BLaER1 treated with 17β-estradiol and CSF1 and Interleukin-3, amounts not matched to agents 10 nM and 100 nM (cell line): ENCODE measurements at regions not wholly inside any gene's neighbourhood (a gene's known extent, or its start where the extent isn't known, plus 50 kb on each side); places are given as distances from the start of the nearest gene placed in this dataset.
A peak's percentile ranks its signal among the peaks of the same experiment; 100 is the strongest.

Experiments
- H3K27ac ChIP-seq, 11 experiments: shearing (Covaris generic); formaldehyde crosslinking; 2 replicates each; pipeline ENCODE4 v1.8.1; 2022
- H3K27me3 ChIP-seq, 11 experiments: shearing (Covaris generic); formaldehyde crosslinking; 2 replicates each; pipeline ENCODE4 v1.8.1; 2022
- H3K36me3 ChIP-seq, 11 experiments: shearing (Covaris generic); formaldehyde crosslinking; 2 replicates each; pipeline ENCODE4 v1.8.1; 2022
- H3K4me1 ChIP-seq, 10 experiments: shearing (Covaris generic); formaldehyde crosslinking; 2 replicates each; pipeline ENCODE4 v1.8.1; 2022
- H3K4me2 ChIP-seq, 11 experiments: shearing (Covaris generic); formaldehyde crosslinking; 2 replicates each; pipeline ENCODE4 v1.8.1; 2022
- H3K4me3 ChIP-seq, 10 experiments: shearing (Covaris generic); formaldehyde crosslinking; 2 replicates each; pipeline ENCODE4 v1.8.1; 2022
- H3K9ac ChIP-seq, 11 experiments: shearing (Covaris generic); formaldehyde crosslinking; 2 replicates each; pipeline ENCODE4 v1.8.1; 2022
- H3K9me3 ChIP-seq, 11 experiments: shearing (Covaris generic); formaldehyde crosslinking; replicated peaks in 1 of 11; 2 replicates each; pipeline ENCODE4 v1.8.1; 2022
- H4K20me1 ChIP-seq, 11 experiments: shearing (Covaris generic); formaldehyde crosslinking; 2 replicates each; pipeline ENCODE4 v1.8.1; 2022
- Cebpa-rat ChIP-seq, 11 experiments: shearing (Covaris generic); IDR thresholded peaks; 2 replicates each; pipeline ENCODE4 v1.8.1; 2022

GRCh38 chr14:104322531-104323366 is 184.4 kb downstream of the KIF26A start:
- Histone ChIP-seq H3K27ac (peak overlapping the region in 3 of 11 experiments; percentile 15 to 41 (median 30); a peak in 3 of 22 replicates), H3K27me3 (peaks cover 0 to 19% (median 5%) of the 10 kb centered on the region in 11 experiments; a peak in 10 of 22 replicates), H3K9me3 (0 out of 22 replicates have a peak, but pooled peaks cover 0 to 2% (median 0%) of the 10 kb centered on the region in 11 experiments), H4K20me1 (peaks cover 0 to 21% (median 0%) of the 10 kb centered on the region in 11 experiments; a peak in 2 of 22 replicates), H3K36me3 (no peaks in the 10 kb centered on the region), H3K4me2 (peak overlapping the region in 10 of 11 experiments; percentile 21 to 88 (median 78); a peak in 20 of 22 replicates), H3K4me3 (no peak overlapping the region), H3K9ac (no peak overlapping the region), H3K4me1 (peaks cover 8 to 81% (median 66%) of the 10 kb centered on the region in 10 experiments)
- no peak for TF ChIP-seq Cebpa-rat (IDR thresholded peaks at IDR 0.05)

GRCh38 chr14:104323551-104324175 is 185.3 kb downstream of the KIF26A start:
- Histone ChIP-seq H3K9me3 (peaks cover 3 to 11% (median 5%) of the 10 kb centered on the region in 11 experiments; a peak in 21 of 22 replicates), H3K9ac (no peak overlapping the region), H3K4me3 (no peak overlapping the region), H4K20me1 (peaks cover 0 to 14% (median 0%) of the 10 kb centered on the region in 11 experiments; a peak in 2 of 22 replicates), H3K27ac (no peak overlapping the region), H3K27me3 (peaks cover 0 to 19% (median 5%) of the 10 kb centered on the region in 11 experiments; a peak in 10 of 22 replicates), H3K36me3 (no peaks in the 10 kb centered on the region; a peak in 1 of 22 replicates), H3K4me1 (peaks cover 8 to 76% (median 61%) of the 10 kb centered on the region in 10 experiments), H3K4me2 (peak overlapping the region in 6 of 11 experiments; percentile 58 to 88 (median 82); a peak in 11 of 22 replicates)
- no peak for TF ChIP-seq Cebpa-rat (IDR thresholded peaks at IDR 0.05)

DNA sequence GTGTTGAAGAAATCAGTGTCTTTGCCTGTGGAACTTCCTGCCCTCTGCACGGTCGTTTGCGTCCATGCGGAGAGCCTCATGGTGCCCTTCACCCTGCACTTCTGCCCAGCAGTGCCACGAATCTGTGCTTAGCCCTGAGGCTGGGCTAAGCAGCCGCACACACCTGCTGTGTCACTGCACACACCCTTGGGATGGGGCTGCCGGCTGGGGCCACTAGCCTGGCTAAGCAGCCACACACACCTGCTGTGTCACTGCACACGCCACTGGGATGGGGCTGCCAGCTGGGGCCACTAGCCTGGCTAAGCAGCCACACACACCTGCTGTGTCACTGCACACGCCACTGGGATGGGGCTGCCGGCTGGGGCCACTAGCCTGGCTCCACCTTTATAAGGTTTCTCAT is 188.5 kb downstream of the KIF26A start:
- H3K36me3 ChIP-seq = peaks cover 0 to 8% (median 0%) of the 10 kb centered on the region in 11 experiments; a peak in 3 of 22 replicates
- peaks cover 34 to 43% (median 36%) of the 10 kb centered on the region in 11 experiments for H3K9me3 ChIP-seq
- no peak overlapping the region for H3K9ac ChIP-seq
- no peaks in the 10 kb centered on the region for H4K20me1 ChIP-seq
- peaks cover 0 to 9% (median 0%) of the 10 kb centered on the region in 11 experiments; a peak in 4 of 22 replicates for H3K27me3 ChIP-seq
- no peak overlapping the region for H3K4me3 ChIP-seq
- peaks cover 8 to 65% (median 59%) of the 10 kb centered on the region in 10 experiments for H3K4me1 ChIP-seq
- H3K27ac ChIP-seq = 0 out of 22 replicates have a peak overlapping the region, but pooled peaks of 2 of the 11 experiments have one; percentile 11 to 27
- peak overlapping the region in 9 of 11 experiments; percentile 5 to 77 (median 56); a peak in 16 of 22 replicates for H3K4me2 ChIP-seq
- TF ChIP-seq Cebpa-rat (IDR thresholded peaks at IDR 0.05) = no peak

GRCh38 chr14:104328607-104329006 is 190.2 kb downstream of the KIF26A start:
- Histone ChIP-seq H3K36me3 (peaks cover 0 to 8% (median 0%) of the 10 kb centered on the region in 11 experiments; a peak in 3 of 22 replicates), H3K27ac (no peak overlapping the region), H3K9ac (no peak overlapping the region), H3K4me3 (no peak overlapping the region), H3K4me1 (peaks cover 20 to 65% (median 59%) of the 10 kb centered on the region in 10 experiments), H3K9me3 (peaks cover 35 to 47% (median 39%) of the 10 kb centered on the region in 11 experiments), H3K4me2 (no peak overlapping the region), H3K27me3 (peaks cover 0 to 5% (median 0%) of the 10 kb centered on the region in 11 experiments; a peak in 2 of 22 replicates), H4K20me1 (no peaks in the 10 kb centered on the region)
- no peak for TF ChIP-seq Cebpa-rat (IDR thresholded peaks at IDR 0.05)

DNA sequence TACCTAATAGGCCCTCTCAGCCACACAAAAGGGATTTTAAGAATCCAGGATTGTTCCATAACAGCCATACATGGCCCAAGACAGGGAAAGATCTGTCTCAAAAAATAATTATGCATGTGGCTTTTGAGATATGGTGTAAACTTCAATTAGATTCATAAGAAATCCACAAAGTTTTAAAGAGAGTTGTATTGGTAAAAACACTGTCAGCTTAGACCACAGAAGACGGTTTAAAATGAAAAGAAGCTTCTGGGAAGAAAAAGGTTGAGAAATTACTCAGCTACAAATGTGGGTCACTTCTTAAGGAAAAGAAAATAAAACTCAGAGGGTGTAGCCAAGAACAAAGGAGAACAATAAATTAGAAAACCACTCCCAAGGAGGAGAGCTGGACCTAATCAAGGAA is 191.4 kb downstream of the KIF26A start:
- H3K4me2 ChIP-seq = peak overlapping the region in 7 of 11 experiments; percentile 80 to 93 (median 87); a peak in 6 of 22 replicates
- H3K9me3 ChIP-seq = peaks cover 35 to 47% (median 39%) of the 10 kb centered on the region in 11 experiments
- H3K27ac ChIP-seq = peak overlapping the region in 7 of 11 experiments; percentile 41 to 84 (median 67); a peak in 10 of 22 replicates
- H3K4me1 ChIP-seq = peaks cover 25 to 75% (median 69%) of the 10 kb centered on the region in 10 experiments
- H3K36me3 ChIP-seq = peaks cover 0 to 8% (median 0%) of the 10 kb centered on the region in 11 experiments; a peak in 3 of 22 replicates
- peak overlapping the region in 5 of 10 experiments; percentile 0 to 33 (median 7); a peak in 5 of 20 replicates for H3K4me3 ChIP-seq
- H4K20me1 ChIP-seq = no peaks in the 10 kb centered on the region
- peaks cover 0 to 11% (median 0%) of the 10 kb centered on the region in 11 experiments; a peak in 3 of 22 replicates for H3K27me3 ChIP-seq
- TF ChIP-seq Cebpa-rat (IDR thresholded peaks at IDR 0.05) = no peak
- H3K9ac ChIP-seq = no peak overlapping the region

DNA sequence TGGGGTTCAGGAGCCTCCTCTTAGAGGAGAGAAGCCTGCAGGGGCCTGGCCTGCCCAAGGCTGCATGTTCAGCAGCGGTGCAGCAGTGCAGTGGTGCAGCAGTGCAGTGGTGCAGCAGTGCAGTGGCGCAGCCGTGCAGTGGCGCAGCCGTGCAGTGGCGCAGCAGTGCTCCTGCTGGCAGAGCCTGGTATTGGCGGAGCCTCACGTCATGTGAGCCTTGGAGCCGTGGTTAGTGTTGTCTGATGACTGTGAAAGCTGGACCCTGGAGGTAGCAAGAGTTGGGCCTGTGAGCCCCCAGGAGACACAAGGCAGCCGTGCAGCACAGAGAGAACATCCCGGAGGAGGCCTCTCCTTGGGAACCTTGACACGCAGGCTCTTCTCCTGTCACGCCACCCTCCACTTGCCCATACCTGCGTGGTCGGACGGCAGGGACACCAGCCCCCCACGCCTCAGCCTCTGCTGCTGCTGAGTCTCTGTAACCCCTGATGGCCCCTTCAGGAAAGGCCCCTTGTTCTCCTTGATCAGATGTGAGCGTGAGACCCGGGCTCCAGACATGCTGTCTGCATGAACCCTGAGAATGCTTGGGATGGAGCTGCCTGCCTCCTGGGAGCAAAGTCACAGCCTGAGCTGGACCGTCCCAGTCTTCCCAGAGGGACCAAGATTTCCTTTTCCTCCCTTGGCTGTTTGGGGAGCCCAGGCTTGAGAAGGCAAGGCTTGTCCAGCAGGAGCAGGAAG is 193.7 kb downstream of the KIF26A start:
- no peak for TF ChIP-seq Cebpa-rat (IDR thresholded peaks at IDR 0.05)
- H3K4me3 ChIP-seq = peak overlapping the region in 5 of 10 experiments; percentile 4 to 37 (median 26); a peak in 3 of 20 replicates

DNA sequence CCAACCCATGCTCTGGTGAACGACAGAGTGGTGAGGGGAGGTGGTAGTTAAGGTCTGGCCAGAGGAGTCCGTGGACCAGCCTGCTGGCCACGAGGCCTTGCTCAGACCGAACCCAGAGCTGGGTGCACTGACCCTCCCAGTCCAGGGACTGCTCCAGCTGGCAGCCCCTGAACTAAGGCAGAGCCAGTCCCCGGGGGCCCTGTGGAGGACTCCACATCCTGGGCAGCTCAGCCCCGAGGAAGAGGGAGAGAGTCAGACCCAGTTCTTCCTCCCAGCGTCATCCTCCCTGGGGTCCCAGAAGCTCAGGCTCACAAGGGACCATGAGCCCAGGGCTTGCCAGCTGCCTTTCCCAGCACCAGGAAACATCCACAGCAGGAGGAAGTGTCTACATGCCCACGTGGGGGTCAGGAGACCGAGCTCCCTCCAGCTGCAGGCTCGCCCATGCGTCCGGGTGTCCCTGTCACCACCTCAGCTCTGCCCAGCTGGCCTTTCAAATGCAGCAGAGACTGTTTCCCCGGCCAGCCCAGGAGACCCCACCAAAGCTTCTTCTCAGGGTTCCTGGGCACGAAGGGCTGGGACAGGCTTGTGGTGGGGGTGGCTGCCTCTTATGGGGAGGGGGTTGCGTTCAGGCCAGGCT is 194.4 kb downstream of the KIF26A start:
- peak overlapping the region in 10 of 11 experiments; percentile 1 to 70 (median 54); a peak in 15 of 22 replicates for H3K9ac ChIP-seq
- no peak for TF ChIP-seq Cebpa-rat (IDR thresholded peaks at IDR 0.05)
- peak overlapping the region in 3 of 10 experiments; percentile 26 to 37 (median 29); a peak in 4 of 20 replicates for H3K4me3 ChIP-seq
- peaks cover 0 to 8% (median 0%) of the 10 kb centered on the region in 11 experiments; a peak in 3 of 22 replicates for H3K36me3 ChIP-seq
- peaks cover 25 to 71% (median 65%) of the 10 kb centered on the region in 10 experiments for H3K4me1 ChIP-seq
- H4K20me1 ChIP-seq = no peaks in the 10 kb centered on the region
- peaks cover 41 to 50% (median 45%) of the 10 kb centered on the region in 11 experiments for H3K9me3 ChIP-seq
- peaks cover 0 to 11% (median 0%) of the 10 kb centered on the region in 11 experiments; a peak in 3 of 22 replicates for H3K27me3 ChIP-seq
- peak overlapping the region; percentile 76 to 94 (median 86) for H3K4me2 ChIP-seq
- H3K27ac ChIP-seq = peak overlapping the region in 10 of 11 experiments; percentile 14 to 84 (median 66); a peak in 18 of 22 replicates

More for the DNA sequence above, 193.7 kb downstream of the KIF26A start:
- peaks cover 0 to 8% (median 0%) of the 10 kb centered on the region in 11 experiments; a peak in 3 of 22 replicates for H3K36me3 ChIP-seq
- H3K9ac ChIP-seq = peak overlapping the region in 8 of 11 experiments; percentile 37 to 70 (median 62); a peak in 13 of 22 replicates
- peaks cover 35 to 47% (median 39%) of the 10 kb centered on the region in 11 experiments for H3K9me3 ChIP-seq
- H3K27me3 ChIP-seq = peaks cover 0 to 11% (median 0%) of the 10 kb centered on the region in 11 experiments; a peak in 3 of 22 replicates
- no peaks in the 10 kb centered on the region for H4K20me1 ChIP-seq
- peak overlapping the region in 10 of 11 experiments; percentile 14 to 84 (median 66); a peak in 17 of 22 replicates for H3K27ac ChIP-seq
- H3K4me1 ChIP-seq = peaks cover 25 to 78% (median 71%) of the 10 kb centered on the region in 10 experiments
- H3K4me2 ChIP-seq = peak overlapping the region; percentile 76 to 94 (median 86)
